ENCODE measurements at regions not wholly inside any gene's neighbourhood (a gene's known extent, or its start where the extent isn't known, plus 50 kb on each side); places are given as distances from the start of the nearest gene placed in this dataset.

DNA sequence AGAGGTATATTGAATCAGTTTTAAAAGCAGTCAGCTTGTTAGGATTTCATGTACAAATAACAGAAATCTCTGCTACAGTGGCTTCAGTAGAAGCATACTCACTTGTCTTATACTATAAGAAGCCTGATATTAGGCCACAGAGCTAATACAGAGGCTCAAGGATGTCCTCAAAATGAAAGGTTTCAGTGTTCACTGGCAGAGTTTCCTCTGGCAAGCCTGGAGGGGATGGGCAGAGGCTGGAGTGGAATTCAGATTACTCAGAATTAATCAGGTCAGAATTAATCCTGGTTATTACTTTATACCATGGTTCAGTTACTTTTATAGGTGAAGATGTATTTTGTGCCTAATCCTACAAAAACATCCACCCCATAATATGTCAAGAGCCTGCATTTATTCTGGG is 520.5 kb downstream of the USP25 start:
- Histone ChIP-seq H3K27ac (ENCODE audit: poor library complexity, severe bottlenecking) (no peak overlapping the region), H3K4me3 (ENCODE audit: severe bottlenecking) (no peak overlapping the region), H3K4me1 (ENCODE audit: insufficient read depth, poor library complexity, severe bottlenecking) (no peaks in the 10 kb centered on the region), H3K36me3 (ENCODE audit: low read depth) (no peaks in the 10 kb centered on the region), H3K27me3 (ENCODE audit: insufficient read depth, poor library complexity, severe bottlenecking) (no peaks in the 10 kb centered on the region), H3K9me3 (ENCODE audit: severe bottlenecking) (no peaks in the 10 kb centered on the region)
- TF ChIP-seq CTCF (IDR thresholded peaks at IDR 0.05; ENCODE audit: poor library complexity, severe bottlenecking): no peak
- DNase-seq (ENCODE audit: low spot score) (no peak), ATAC-seq (ENCODE audit: low read depth) (no peak; the same call in 2 of the 3 replicates)

GRCh38 chr21:16258844-16259611 is 529.2 kb downstream of the USP25 start:
- no peak for DNase-seq (ENCODE audit: low spot score)
- Histone ChIP-seq H3K36me3 (ENCODE audit: low read depth) (no peaks in the 10 kb centered on the region), H3K9me3 (ENCODE audit: severe bottlenecking) (no peaks in the 10 kb centered on the region), H3K4me3 (ENCODE audit: severe bottlenecking) (no peak overlapping the region), H3K27ac (ENCODE audit: poor library complexity, severe bottlenecking) (no peak overlapping the region), H3K27me3 (ENCODE audit: insufficient read depth, poor library complexity, severe bottlenecking) (no peaks in the 10 kb centered on the region), H3K4me1 (ENCODE audit: insufficient read depth, poor library complexity, severe bottlenecking) (no peaks in the 10 kb centered on the region)
- no peak for TF ChIP-seq CTCF (IDR thresholded peaks at IDR 0.05; ENCODE audit: poor library complexity, severe bottlenecking)
- no peak for ATAC-seq (ENCODE audit: low read depth)

- Histone ChIP-seq H3K36me3 (ENCODE audit: low read depth) (no peaks in the 10 kb centered on the region), H3K4me3 (ENCODE audit: severe bottlenecking) (no peak overlapping the region), H3K27me3 (ENCODE audit: insufficient read depth, poor library complexity, severe bottlenecking) (no peaks in the 10 kb centered on the region), H3K27ac (ENCODE audit: poor library complexity, severe bottlenecking) (no peak overlapping the region), H3K9me3 (ENCODE audit: severe bottlenecking) (no peaks in the 10 kb centered on the region), H3K4me1 (ENCODE audit: insufficient read depth, poor library complexity, severe bottlenecking) (no peaks in the 10 kb centered on the region)
- ATAC-seq (ENCODE audit: low read depth) (no peak), DNase-seq (ENCODE audit: low spot score) (no peak)
- no peak for TF ChIP-seq CTCF (IDR thresholded peaks at IDR 0.05; ENCODE audit: poor library complexity, severe bottlenecking)
Measured at GRCh38 chr21:16262091-16262490, 532.3 kb downstream of the USP25 start.

DNA sequence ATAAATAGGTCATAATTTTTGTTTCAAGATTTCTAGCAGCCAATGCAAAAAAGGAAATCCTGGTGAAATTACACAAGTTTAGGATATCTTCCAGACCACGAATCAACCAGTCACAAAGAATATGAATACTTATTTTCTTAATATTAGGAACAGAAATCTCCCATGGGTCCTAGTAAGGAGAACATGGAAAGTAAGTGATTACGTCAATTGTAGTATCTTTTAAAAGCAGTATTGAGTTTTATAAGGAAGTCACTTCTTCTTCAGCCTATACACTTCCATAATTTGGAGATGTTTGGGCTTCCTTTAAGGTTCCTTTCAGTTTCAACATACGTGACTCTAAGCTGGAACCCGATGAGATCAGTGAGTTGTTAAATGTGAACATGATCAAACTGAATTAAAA is 534.5 kb downstream of the USP25 start:
- no peak for TF ChIP-seq CTCF (IDR thresholded peaks at IDR 0.05; ENCODE audit: poor library complexity, severe bottlenecking)
- ATAC-seq (ENCODE audit: low read depth) (no peak), DNase-seq (ENCODE audit: low spot score) (no peak)
- no peaks in the 10 kb centered on the region for H3K36me3 ChIP-seq (ENCODE audit: low read depth)
- H3K27me3 ChIP-seq (ENCODE audit: insufficient read depth, poor library complexity, severe bottlenecking): no peaks in the 10 kb centered on the region
- no peak overlapping the region for H3K27ac ChIP-seq (ENCODE audit: poor library complexity, severe bottlenecking)
- no peak overlapping the region for H3K4me3 ChIP-seq (ENCODE audit: severe bottlenecking)
- no peaks in the 10 kb centered on the region for H3K4me1 ChIP-seq (ENCODE audit: insufficient read depth, poor library complexity, severe bottlenecking)
- H3K9me3 ChIP-seq (ENCODE audit: severe bottlenecking): no peaks in the 10 kb centered on the region

DNA sequence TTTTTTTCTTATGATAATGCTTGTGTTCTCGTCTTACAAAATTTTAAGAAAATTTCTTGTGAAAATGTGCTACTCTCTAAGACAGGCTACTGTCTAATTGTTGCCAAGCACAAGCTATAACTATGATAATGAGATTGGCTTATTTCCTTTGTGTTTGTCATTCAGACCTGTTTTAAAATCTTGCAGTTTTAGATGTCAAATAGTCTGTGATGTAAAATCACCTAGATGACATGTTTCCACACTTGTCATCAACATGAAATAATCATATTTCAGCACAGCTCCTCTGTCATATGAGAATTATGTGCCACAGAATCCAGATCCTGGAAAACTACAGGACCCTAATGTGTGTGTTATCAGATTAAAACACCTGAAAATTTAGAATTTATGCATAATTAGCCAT is 539.7 kb downstream of the USP25 start:
- Histone ChIP-seq H3K36me3 (ENCODE audit: low read depth) (no peaks in the 10 kb centered on the region), H3K9me3 (ENCODE audit: severe bottlenecking) (no peaks in the 10 kb centered on the region), H3K4me3 (ENCODE audit: severe bottlenecking) (no peak overlapping the region), H3K4me1 (ENCODE audit: insufficient read depth, poor library complexity, severe bottlenecking) (no peaks in the 10 kb centered on the region), H3K27ac (ENCODE audit: poor library complexity, severe bottlenecking) (no peak overlapping the region), H3K27me3 (ENCODE audit: insufficient read depth, poor library complexity, severe bottlenecking) (no peaks in the 10 kb centered on the region)
- no peak for DNase-seq (ENCODE audit: low spot score)
- no peak for ATAC-seq (ENCODE audit: low read depth)
- TF ChIP-seq CTCF (IDR thresholded peaks at IDR 0.05; ENCODE audit: poor library complexity, severe bottlenecking): no peak

All from RWPE2 (cell line).